Stimulated activated CD4-positive, alpha-beta T cell treated with anti-CD3 and anti-CD28 coated beads, Interleukin-4, amount 100 ng/mL, for 48 hours (primary cell): ENCODE measurements at regions not wholly inside any gene's neighbourhood (a gene's known extent, or its start where the extent isn't known, plus 50 kb on each side); places are given as distances from the start of the nearest gene placed in this dataset.

Experiments
- DNase-seq, 2 donors: peaks; one replicate each; pipeline ENCODE4 v3.0.0-alpha.2; 2020; ENCODE audit warnings: low read depth in 2 of 2

GRCh38 chr9:113646946-113647914 lies 183.7 kb downstream of the RGS3 start:
- DNase-seq = no peak

GRCh38 chr9:113648048-113648447 lies 184.5 kb downstream of the RGS3 start:
- no peak for DNase-seq

- DNase-seq = no peak
Observed at GRCh38 chr9:113648586-113648985, 185.1 kb downstream of the RGS3 start.

GRCh38 chr9:113649054-113649453 lies 185.5 kb downstream of the RGS3 start:
- no peak for DNase-seq

GRCh38 chr9:113649855-113650206 lies 186.3 kb downstream of the RGS3 start:
- no peak for DNase-seq

- DNase-seq = no peak
Observed at GRCh38 chr9:113650207-113651131, 186.9 kb downstream of the RGS3 start.

GRCh38 chr9:113651896-113652295 lies 188.4 kb downstream of the RGS3 start:
- DNase-seq = no peak

GRCh38 chr9:113652355-113653152 lies 189.0 kb downstream of the RGS3 start:
- no peak for DNase-seq

- no peak for DNase-seq
Observed at GRCh38 chr9:113653746-113654604, 190.4 kb downstream of the RGS3 start.

- no peak for DNase-seq
Observed at GRCh38 chr9:113654605-113655428, 191.3 kb downstream of the RGS3 start.

- DNase-seq = no peak
Observed at GRCh38 chr9:113656771-113657670, 193.5 kb downstream of the RGS3 start.

GRCh38 chr9:113657765-113658544 lies 194.4 kb downstream of the RGS3 start:
- DNase-seq = peak; percentile 73 to 84

- no peak for DNase-seq
Observed at GRCh38 chr9:113658545-113658895, 195.0 kb downstream of the RGS3 start.

GRCh38 chr9:113659039-113659438 lies 195.5 kb downstream of the RGS3 start:
- no peak for DNase-seq

GRCh38 chr9:113659740-113660139 lies 196.2 kb downstream of the RGS3 start:
- no peak for DNase-seq

GRCh38 chr9:113660196-113660595 lies 196.7 kb downstream of the RGS3 start:
- DNase-seq = no peak

- DNase-seq = no peak
Observed at GRCh38 chr9:113661074-113661473, 197.5 kb downstream of the RGS3 start.
